Calu3 (cell line): ENCODE measurements at regions not wholly inside any gene's neighbourhood (a gene's known extent, or its start where the extent isn't known, plus 50 kb on each side); places are given as distances from the start of the nearest gene placed in this dataset.

Experiments
- BruUV-seq: library from RNA; stranded (reverse); fragments of 400-500 nt; replicated peaks from 2 replicates; lab custom pipeline; 2021; lab: Mats Ljungman, UMichigan
- CTCF ChIA-PET: fragments of 300-600 bp; sonication (Branson Sonifier 250); formaldehyde crosslinking; loops from one replicate; lab custom pipeline; 2022; ENCODE audit warnings: antibody characterized with exemption; lab: Charles Lee
- DNase-seq: peaks from one replicate; pipeline ENCODE4 v3.0.0; 2022
- H3K27ac Mint-ChIP-seq: one replicate; pipeline ENCODE4 v1.8.0; 2022; ENCODE audit warnings: mixed read lengths; ENCODE audit not compliant: unreplicated experiment
- H3K27me3 Mint-ChIP-seq: one replicate; pipeline ENCODE4 v1.8.0; 2022; ENCODE audit warnings: mixed read lengths; ENCODE audit not compliant: unreplicated experiment
- H3K36me3 Mint-ChIP-seq: one replicate; pipeline ENCODE4 v1.8.0; 2022; ENCODE audit warnings: mild to moderate bottlenecking, moderate library complexity, mixed read lengths; ENCODE audit not compliant: insufficient read depth, unreplicated experiment
- H3K4me1 Mint-ChIP-seq: one replicate; pipeline ENCODE4 v1.8.0; 2022; ENCODE audit warnings: mild to moderate bottlenecking, low read depth, mixed read lengths; ENCODE audit not compliant: unreplicated experiment
- H3K4me3 Mint-ChIP-seq: one replicate; pipeline ENCODE4 v1.8.0; 2022; ENCODE audit warnings: mild to moderate bottlenecking, low read depth, moderate library complexity, mixed read lengths; ENCODE audit not compliant: unreplicated experiment
- H3K9me3 Mint-ChIP-seq: one replicate; pipeline ENCODE4 v1.8.0; 2022; ENCODE audit warnings: low read depth, mixed read lengths; ENCODE audit not compliant: unreplicated experiment
- CTCF ChIP-seq: fragments of 200-600 bp; IDR thresholded peaks from one replicate; pipeline ENCODE4 v1.8.0; 2022; ENCODE audit warnings: antibody characterized with exemption; ENCODE audit not compliant: unreplicated experiment
- intact Hi-C: fragments of 100-400 bp; cut with micrococcal nuclease; formaldehyde crosslinking; loops from one replicate; pipeline ENCODE4 v1.10.0; 2022; ENCODE audit not compliant: unreplicated experiment

- intact Hi-C loops: no loop called here
- Mint-ChIP-seq H3K36me3 (no peaks in the 10 kb centered on the region), H3K27me3 (no peaks in the 10 kb centered on the region), H3K27ac (no peak overlapping the region), H3K4me3 (no peak overlapping the region), H3K4me1 (peaks cover 8% of the 10 kb centered on the region), H3K9me3 (peaks cover 8% of the 10 kb centered on the region)
- DNase-seq: no peak
- TF ChIP-seq CTCF: no peak
- BruUV-seq: no TSS peak
- CTCF ChIA-PET: no interaction called here
These were observed 95.0 kb downstream of the DUSP6 start for GRCh38 chr12:89257340-89257739.

- Mint-ChIP-seq H3K27ac (no peak overlapping the region), H3K4me3 (no peak overlapping the region), H3K27me3 (no peaks in the 10 kb centered on the region), H3K4me1 (peaks cover 8% of the 10 kb centered on the region), H3K9me3 (peaks cover 8% of the 10 kb centered on the region), H3K36me3 (no peaks in the 10 kb centered on the region)
- intact Hi-C loops: no loop called here
- no peak for TF ChIP-seq CTCF
- no peak for DNase-seq
- no TSS peak for BruUV-seq
- CTCF ChIA-PET: interaction anchor here (0.9 to 1.1 kb wide), 2 partner anchors 11 to 90 kb away, joined by 3 read pairs; no protein-coding TSS in a partner anchor
These were observed 96.2 kb downstream of the DUSP6 start for GRCh38 chr12:89256060-89256459.

- Mint-ChIP-seq H3K27ac (no peak overlapping the region), H3K9me3 (peaks cover 8% of the 10 kb centered on the region), H3K4me1 (peaks cover 8% of the 10 kb centered on the region), H3K4me3 (no peak overlapping the region), H3K36me3 (no peaks in the 10 kb centered on the region), H3K27me3 (no peaks in the 10 kb centered on the region)
- intact Hi-C loops: no loop called here
- CTCF ChIA-PET: no interaction called here
- BruUV-seq: no TSS peak
- no peak for DNase-seq
- no peak for TF ChIP-seq CTCF
These were observed 98.8 kb downstream of the DUSP6 start for GRCh38 chr12:89253488-89253887.

- Mint-ChIP-seq H3K27ac (no peak overlapping the region), H3K36me3 (no peaks in the 10 kb centered on the region), H3K4me3 (no peak overlapping the region), H3K27me3 (no peaks in the 10 kb centered on the region), H3K9me3 (peaks cover 4% of the 10 kb centered on the region), H3K4me1 (peaks cover 17% of the 10 kb centered on the region)
- CTCF ChIA-PET: no interaction called here
- intact Hi-C loops: no loop called here
- TF ChIP-seq CTCF: no peak
- BruUV-seq: no TSS peak
- no peak for DNase-seq
These were observed 100.0 kb downstream of the DUSP6 start for GRCh38 chr12:89252284-89252683.
